ENCODE measurements at regions not wholly inside any gene's neighbourhood (a gene's known extent, or its start where the extent isn't known, plus 50 kb on each side); places are given as distances from the start of the nearest gene placed in this dataset.
A peak's percentile ranks its signal among the peaks of the same experiment; 100 is the strongest.

GRCh38 chr1:95368178-95368577, 134.2 kb downstream of the RWDD3 start:
- intact Hi-C loops (cut with DNase I) = no loop called here
- no peak for DNase-seq

- no peak for DNase-seq
- intact Hi-C loops (cut with DNase I) = no loop called here
Measured at GRCh38 chr1:95369985-95370690, 136.1 kb downstream of the RWDD3 start.

- intact Hi-C loops (cut with DNase I) = no loop called here
Measured at GRCh38 chr1:95370691-95371562, 136.9 kb downstream of the RWDD3 start.

DNA sequence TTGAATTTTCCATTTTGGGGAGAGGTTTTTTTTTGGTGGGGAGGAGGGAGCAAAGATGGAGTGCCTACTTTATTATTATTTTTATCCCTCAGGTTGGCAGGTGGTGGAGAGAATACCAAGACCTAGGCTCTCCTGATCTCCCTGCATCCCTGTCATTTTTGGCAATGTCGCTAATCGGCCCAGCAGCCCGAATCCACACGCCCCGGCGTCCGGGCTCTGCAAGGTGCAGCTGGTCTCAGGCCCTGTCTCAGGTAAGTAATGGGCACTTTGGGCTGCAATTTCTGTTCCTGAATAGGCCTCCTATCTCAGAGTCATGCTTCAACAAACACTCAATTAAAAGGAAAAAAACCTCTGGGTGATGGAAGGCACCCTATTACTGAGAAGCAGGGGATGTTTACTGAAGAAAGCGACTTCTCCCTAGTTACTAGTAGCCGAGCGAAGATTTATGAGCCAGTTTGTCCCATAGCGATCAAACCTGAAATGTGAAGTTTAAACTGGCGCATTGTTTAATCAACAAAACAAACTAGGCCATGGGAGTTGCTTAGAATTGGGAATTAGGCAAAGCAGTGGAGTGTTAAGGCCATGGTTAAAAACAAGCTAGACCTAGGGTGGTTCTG, 137.8 kb downstream of the RWDD3 start:
- DNase-seq = no peak
- intact Hi-C loops (cut with DNase I) = no loop called here

More at GRCh38 chr1:95370691-95371562, 136.9 kb downstream of the RWDD3 start:
- no peak for DNase-seq

DNA sequence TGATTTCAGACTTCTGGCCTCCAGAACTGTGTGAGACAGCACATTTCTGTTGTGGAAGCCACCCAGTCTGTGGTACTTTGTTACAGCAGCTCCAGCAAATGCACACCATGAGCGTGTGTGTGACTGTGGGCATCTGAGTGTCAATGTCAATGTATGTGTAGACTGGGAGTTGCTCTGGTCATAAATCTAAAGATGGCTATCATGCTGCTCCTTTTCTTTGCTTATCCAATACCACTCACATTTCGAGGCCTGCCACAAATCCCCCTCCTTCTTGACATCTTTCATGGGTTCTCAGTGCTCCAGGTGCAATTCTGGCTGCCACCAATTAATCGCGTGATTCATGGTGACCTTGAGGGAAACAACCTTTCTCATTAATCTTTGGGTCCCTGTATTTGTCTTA, 141.2 kb downstream of the RWDD3 start:
- intact Hi-C loops (cut with DNase I) = no loop called here
- no peak for DNase-seq

GRCh38 chr1:95380909-95381308, 146.9 kb downstream of the RWDD3 start:
- intact Hi-C loops (cut with DNase I) = no loop called here
- no peak for DNase-seq

DNA sequence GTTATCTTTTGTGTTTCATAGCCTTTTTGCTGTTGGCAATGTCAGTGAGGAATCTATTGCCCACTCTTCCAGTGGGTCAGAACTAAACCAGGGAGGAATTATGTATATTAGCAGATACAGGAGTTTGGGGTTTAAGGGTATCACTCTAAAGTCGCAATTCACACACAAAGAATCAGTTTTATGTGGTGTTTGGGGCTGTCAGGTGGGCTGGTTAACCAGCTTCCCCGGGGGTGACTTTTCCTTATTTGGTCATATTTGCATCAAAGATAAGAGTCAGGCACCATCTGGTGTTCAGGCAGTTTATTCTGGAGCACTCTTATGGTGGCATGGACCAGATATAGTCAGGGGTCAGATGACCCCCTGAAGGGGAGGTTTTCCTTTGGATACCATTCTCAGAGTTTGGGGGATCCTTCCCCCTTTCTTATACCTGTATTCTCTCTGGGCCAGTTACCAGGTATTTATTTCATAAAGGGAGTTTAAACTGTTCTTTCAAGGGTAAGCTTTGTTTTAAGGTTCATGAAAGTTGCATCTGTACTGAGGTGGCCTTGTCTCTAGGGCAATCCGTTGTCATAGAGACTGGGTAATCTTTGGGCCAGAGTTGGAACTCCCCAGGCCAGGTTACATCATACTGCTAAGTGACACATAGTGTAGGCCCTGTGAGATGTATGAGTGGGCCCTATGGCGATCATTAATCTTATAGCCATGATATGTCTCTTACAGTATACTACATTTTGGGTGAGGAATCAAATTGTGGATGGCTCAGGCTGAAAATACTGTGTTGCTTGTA, 148.2 kb downstream of the RWDD3 start:
- DNase-seq = no peak
- intact Hi-C loops (cut with DNase I) = no loop called here

DNA sequence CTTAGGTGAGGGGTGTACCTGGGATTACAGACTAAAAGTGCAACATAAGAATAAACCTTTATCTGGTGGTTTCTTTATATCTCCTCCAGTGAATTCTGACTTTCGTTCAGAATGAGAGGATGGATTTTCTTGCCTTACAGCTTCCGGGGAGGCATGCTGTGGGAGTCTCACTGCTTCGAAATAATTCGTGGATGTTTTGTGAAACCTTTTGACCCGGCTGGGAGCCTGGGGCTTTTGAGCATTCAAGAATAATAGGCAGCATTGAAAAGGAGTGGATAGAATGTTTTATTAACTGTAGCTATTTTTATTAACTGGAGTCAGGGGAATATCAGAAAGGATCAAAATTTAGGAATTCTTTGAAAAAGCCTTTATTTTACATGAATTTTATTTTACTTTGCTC, 149.1 kb downstream of the RWDD3 start:
- intact Hi-C loops (cut with DNase I) = no loop called here
- DNase-seq = no peak

DNA sequence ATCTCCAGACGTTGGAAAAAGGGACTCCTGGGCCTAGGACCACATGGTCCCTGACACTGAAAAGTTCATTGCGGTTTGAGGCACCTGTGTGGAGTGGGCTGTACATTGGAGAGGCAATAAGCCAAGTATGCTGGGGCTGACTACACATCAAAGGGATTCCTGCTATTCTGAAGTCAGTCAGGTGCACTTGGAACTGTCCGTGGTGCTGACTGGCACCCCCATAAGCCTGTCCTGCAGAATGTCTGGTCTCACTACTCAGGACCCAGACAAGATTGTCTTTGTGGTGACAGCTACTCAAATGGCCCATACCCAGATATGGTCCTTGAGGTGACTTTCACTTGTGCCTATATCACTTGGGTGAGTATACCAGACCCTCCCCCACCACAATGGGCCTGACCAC, 150.6 kb downstream of the RWDD3 start:
- intact Hi-C loops (cut with DNase I) = no loop called here
- no peak for DNase-seq

GRCh38 chr1:95386371-95386770, 152.4 kb downstream of the RWDD3 start:
- no peak for DNase-seq
- intact Hi-C loops (cut with DNase I) = no loop called here

DNA sequence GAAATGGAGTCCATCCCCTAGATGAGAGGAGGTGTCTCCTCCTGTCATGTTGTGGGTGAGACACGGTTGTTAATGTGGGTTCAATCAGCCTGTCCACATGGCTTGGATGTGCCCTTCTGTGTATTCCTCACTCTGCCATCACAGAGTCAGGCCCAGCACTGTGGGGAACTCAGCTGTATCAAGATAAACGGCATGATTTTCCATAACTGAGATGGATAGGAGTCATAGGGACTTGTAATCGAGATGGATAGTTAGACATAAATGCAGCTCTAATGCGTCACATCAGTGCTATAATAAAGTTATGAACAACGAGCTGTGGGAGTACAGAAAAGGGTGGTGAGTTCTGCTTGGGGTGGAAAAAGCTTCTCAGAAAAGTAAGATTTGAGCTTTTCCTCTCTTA, 152.9 kb downstream of the RWDD3 start:
- intact Hi-C loops (cut with DNase I) = no loop called here
- no peak for DNase-seq

GRCh38 chr1:95388031-95388430, 154.0 kb downstream of the RWDD3 start:
- DNase-seq = peak in 2 of 42 donors; percentile 6 to 7
- intact Hi-C loops (cut with DNase I) = no loop called here

GRCh38 chr1:95393434-95393833, 159.4 kb downstream of the RWDD3 start:
- intact Hi-C loops (cut with DNase I) = no loop called here
- DNase-seq = no peak

- intact Hi-C loops (cut with DNase I) = no loop called here
Measured at GRCh38 chr1:95396557-95396956, 162.5 kb downstream of the RWDD3 start.

DNA sequence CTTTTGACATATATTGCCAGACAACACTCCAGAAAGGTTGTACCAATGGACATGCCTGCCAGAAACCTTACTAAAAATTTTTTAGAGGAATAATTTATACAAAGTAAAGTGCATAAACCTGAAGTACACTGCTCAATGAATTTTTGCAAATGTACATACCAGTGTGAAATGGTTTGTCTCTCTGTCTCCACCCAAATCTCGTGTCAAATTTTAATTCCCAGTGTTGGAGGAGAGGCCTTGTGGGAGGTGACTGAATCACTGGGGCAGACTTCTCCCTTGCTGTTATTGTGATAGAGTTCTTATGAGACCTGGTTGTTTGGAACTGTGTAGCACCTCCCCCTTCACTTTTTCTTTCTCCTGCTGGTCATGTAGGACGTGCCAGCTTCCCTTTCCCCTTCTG, 168.8 kb downstream of the RWDD3 start:
- no peak for DNase-seq
- intact Hi-C loops (cut with DNase I) = no loop called here

More at GRCh38 chr1:95396557-95396956, 162.5 kb downstream of the RWDD3 start:
- no peak for DNase-seq

GRCh38 chr1:95406279-95406678, 172.3 kb downstream of the RWDD3 start:
- DNase-seq = no peak
- intact Hi-C loops (cut with DNase I) = no loop called here

DNA sequence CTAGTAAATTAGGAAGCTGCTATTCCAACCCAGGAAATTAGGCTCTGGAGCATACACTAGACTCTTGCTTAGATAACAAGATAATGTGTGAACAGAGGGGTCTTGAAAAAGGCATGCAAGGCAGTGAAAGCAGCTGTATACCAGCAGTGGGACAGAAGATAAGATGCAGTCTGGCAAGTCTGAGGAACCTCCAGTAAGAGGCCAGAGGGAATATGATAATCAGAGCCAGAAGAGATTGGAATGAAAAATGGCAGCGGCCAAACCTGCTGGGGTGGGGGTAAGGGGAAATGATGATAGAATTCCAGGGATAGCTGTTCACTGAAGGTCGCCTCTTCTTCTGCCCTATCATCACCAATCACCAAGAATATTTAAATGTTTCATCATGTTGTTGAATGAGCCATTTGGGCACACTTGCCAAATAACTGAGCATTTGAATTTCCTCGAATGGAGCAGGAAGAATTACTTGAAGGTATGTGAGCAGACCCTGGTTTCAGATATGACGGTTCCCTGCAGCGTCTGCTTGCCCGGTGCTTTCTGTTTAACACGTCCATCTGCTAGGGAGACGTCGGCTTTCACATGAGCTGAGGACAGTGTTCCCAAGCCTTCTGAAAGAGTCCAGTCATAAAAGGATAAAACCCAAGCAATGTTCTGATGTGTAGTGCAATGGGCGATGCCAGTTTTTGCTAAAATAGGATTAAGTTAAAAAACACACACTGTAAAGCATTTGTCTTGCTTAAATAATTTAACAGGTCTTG, 173.3 kb downstream of the RWDD3 start:
- peak in 8 of 42 donors; percentile 1 to 47 (median 10) for DNase-seq

GRCh38 chr1:95407886-95408291, 173.9 kb downstream of the RWDD3 start:
- intact Hi-C loops (cut with DNase I) = no loop called here
- DNase-seq = peak in 23 of 42 donors; percentile 6 to 67 (median 21)

More for the DNA sequence above, 173.3 kb downstream of the RWDD3 start:
- intact Hi-C loops (cut with DNase I) = no loop called here

All from head of caudate nucleus (tissue), 42 donors.